Left colon (tissue), 2 donors: ENCODE measurements at regions not wholly inside any gene's neighbourhood (a gene's known extent, or its start where the extent isn't known, plus 50 kb on each side); places are given as distances from the start of the nearest gene placed in this dataset.

Experiments
- ATAC-seq: fragments of 200-7000 bp; cut with Tn5 transposase; one replicate; pipeline ENCODE4 v1.9.1; 2020; ENCODE audit warnings: mild to moderate bottlenecking, moderate library complexity
- DNase-seq, 2 donors: peaks; one replicate each; pipeline ENCODE4 v3.0.0-alpha.2; 2020
- intact Hi-C, 2 donors: fragments of 100-400 bp; cut with DNase I in 1 of 2; cut with micrococcal nuclease in 1 of 2; formaldehyde crosslinking; loops; one replicate each; pipeline versions ENCODE4 v1.11.2 to v1.14.0; 2022; cut with DNase I, micrococcal nuclease
- donor health status: DM: no; HTN: no; CAD: no.
- donor health status: DM: yes; HTN: yes; CAD: no.

GRCh38 chr15:62945063-62945462, 97.5 kb upstream of the TPM1 start:
- intact Hi-C loops, result no loop called here
- DNase-seq (no peak), ATAC-seq (no peak)

GRCh38 chr15:62945760-62946159, 96.8 kb upstream of the TPM1 start:
- no peak for DNase-seq
- ATAC-seq, result no peak
- intact Hi-C loops, result no loop called here

GRCh38 chr15:62946940-62947339, 95.6 kb upstream of the TPM1 start:
- DNase-seq (no peak), ATAC-seq (no peak)
- intact Hi-C loops, result no loop called here

- intact Hi-C loops, result no loop called here
- ATAC-seq (no peak), DNase-seq (no peak)
Measured at GRCh38 chr15:62950462-62950931, 92.0 kb upstream of the TPM1 start.

- ATAC-seq (no peak), DNase-seq (no peak)
- intact Hi-C loops, result no loop called here
Measured at GRCh38 chr15:62951481-62951880, 91.1 kb upstream of the TPM1 start.

GRCh38 chr15:62953021-62953420, 89.5 kb upstream of the TPM1 start:
- DNase-seq (no peak), ATAC-seq (peak; percentile 56)
- intact Hi-C loops, result no loop called here

- ATAC-seq, result no peak
- intact Hi-C loops, result no loop called here
- no peak for DNase-seq
Measured at GRCh38 chr15:62953496-62954045, 89.0 kb upstream of the TPM1 start.

GRCh38 chr15:62957130-62957529, 85.4 kb upstream of the TPM1 start:
- intact Hi-C loops, result no loop called here
- DNase-seq (no peak), ATAC-seq (no peak)

GRCh38 chr15:62958528-62959363, 83.8 kb upstream of the TPM1 start:
- DNase-seq (no peak), ATAC-seq (no peak)
- intact Hi-C loops, result no loop called here

GRCh38 chr15:62961134-62961533, 81.4 kb upstream of the TPM1 start:
- DNase-seq, result no peak
- no peak for ATAC-seq
- intact Hi-C loops, result no loop called here

- ATAC-seq (no peak), DNase-seq (no peak)
- intact Hi-C loops, result no loop called here
Measured at GRCh38 chr15:62962101-62962995, 80.2 kb upstream of the TPM1 start.

GRCh38 chr15:62964251-62964650, 78.3 kb upstream of the TPM1 start:
- no peak for ATAC-seq
- no peak for DNase-seq
- intact Hi-C loops, result no loop called here

GRCh38 chr15:62966294-62967078, 76.1 kb upstream of the TPM1 start:
- intact Hi-C loops, result no loop called here
- no peak for ATAC-seq
- DNase-seq, result no peak

GRCh38 chr15:62968699-62969098, 73.8 kb upstream of the TPM1 start:
- intact Hi-C loops, result no loop called here
- DNase-seq (no peak), ATAC-seq (no peak)

- ATAC-seq (no peak), DNase-seq (no peak)
- intact Hi-C loops, result no loop called here
Measured at GRCh38 chr15:62969442-62970089, 73.0 kb upstream of the TPM1 start.

- DNase-seq (no peak), ATAC-seq (no peak)
- intact Hi-C loops, result no loop called here
Measured at GRCh38 chr15:62972814-62973213, 69.7 kb upstream of the TPM1 start.

- peak in 1 of 2 donors; percentile 53 for DNase-seq
- ATAC-seq, result peak; percentile 91
- intact Hi-C loops, result no loop called here
Measured at GRCh38 chr15:62975515-62975914, 67.0 kb upstream of the TPM1 start.

GRCh38 chr15:62976301-62976881, 66.2 kb upstream of the TPM1 start:
- no peak for ATAC-seq
- intact Hi-C loops, result no loop called here
- no peak for DNase-seq
